ENCODE measurements at regions not wholly inside any gene's neighbourhood (a gene's known extent, or its start where the extent isn't known, plus 50 kb on each side); places are given as distances from the start of the nearest gene placed in this dataset.

DNA sequence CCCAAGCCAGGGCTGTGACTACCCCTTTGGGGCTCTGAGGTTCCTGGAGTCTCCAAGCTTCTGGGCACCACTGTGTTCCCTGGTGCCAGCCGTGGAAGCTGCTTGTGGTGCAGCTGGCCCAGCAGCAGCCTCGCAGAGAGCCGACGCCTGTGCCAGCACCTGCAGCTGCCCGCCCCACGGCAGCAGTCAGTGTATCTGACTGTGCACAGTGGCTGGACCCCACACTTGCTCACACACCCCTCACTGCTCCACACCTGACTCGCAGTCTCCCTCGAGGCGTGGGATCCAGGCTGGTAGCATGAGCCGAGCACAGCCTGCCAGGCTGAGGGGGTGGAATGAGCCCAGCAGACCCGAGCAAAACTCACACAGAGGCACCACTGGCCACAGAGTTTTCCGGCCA lies 325.2 kb downstream of the PCNX1 start:
- Mint-ChIP-seq H3K9me3 (no peaks in the 10 kb centered on the region), H3K36me3 (ENCODE audit: low read depth) (no peaks in the 10 kb centered on the region), H3K4me1 (ENCODE audit: low read depth) (no peaks in the 10 kb centered on the region), H3K27me3 (no peaks in the 10 kb centered on the region), H3K4me3 (no peak overlapping the region), H3K27ac (no peak overlapping the region)
- Histone ChIP-seq H3K4me1 (ENCODE audit: insufficient read depth, low read length) (no peaks in the 10 kb centered on the region), H3K27ac (ENCODE audit: low read depth in 1 of 2, low read length in 2 of 2) (no peak overlapping the region), H3K36me3 (ENCODE audit: insufficient read depth, low read length) (no peaks in the 10 kb centered on the region), H3K9me3 (ENCODE audit: control insufficient read depth in 1 of 2, insufficient read depth in 1 of 2, low read length in 2 of 2) (peaks cover 0 to 4% of the 10 kb centered on the region in 2 experiments), H3K4me3 (ENCODE audit: low read length) (no peak overlapping the region), H3K27me3 (ENCODE audit: control insufficient read depth in 1 of 2, insufficient read depth in 2 of 2, low read length in 2 of 2) (no peaks in the 10 kb centered on the region)
- no peak for DNase-seq
- ChIA-PET CTCF (no interaction called here), POLR2A (no interaction called here)
- intact Hi-C loops (cut with DNase I, micrococcal nuclease), result no loop called here
- TF ChIP-seq, protein P1, sequence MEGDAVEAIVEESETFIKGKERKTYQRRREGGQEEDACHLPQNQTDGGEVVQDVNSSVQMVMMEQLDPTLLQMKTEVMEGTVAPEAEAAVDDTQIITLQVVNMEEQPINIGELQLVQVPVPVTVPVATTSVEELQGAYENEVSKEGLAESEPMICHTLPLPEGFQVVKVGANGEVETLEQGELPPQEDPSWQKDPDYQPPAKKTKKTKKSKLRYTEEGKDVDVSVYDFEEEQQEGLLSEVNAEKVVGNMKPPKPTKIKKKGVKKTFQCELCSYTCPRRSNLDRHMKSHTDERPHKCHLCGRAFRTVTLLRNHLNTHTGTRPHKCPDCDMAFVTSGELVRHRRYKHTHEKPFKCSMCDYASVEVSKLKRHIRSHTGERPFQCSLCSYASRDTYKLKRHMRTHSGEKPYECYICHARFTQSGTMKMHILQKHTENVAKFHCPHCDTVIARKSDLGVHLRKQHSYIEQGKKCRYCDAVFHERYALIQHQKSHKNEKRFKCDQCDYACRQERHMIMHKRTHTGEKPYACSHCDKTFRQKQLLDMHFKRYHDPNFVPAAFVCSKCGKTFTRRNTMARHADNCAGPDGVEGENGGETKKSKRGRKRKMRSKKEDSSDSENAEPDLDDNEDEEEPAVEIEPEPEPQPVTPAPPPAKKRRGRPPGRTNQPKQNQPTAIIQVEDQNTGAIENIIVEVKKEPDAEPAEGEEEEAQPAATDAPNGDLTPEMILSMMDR (IDR thresholded peaks at IDR 0.05), result no peak
- ATAC-seq (ENCODE audit: poor library complexity), result no peak

DNA sequence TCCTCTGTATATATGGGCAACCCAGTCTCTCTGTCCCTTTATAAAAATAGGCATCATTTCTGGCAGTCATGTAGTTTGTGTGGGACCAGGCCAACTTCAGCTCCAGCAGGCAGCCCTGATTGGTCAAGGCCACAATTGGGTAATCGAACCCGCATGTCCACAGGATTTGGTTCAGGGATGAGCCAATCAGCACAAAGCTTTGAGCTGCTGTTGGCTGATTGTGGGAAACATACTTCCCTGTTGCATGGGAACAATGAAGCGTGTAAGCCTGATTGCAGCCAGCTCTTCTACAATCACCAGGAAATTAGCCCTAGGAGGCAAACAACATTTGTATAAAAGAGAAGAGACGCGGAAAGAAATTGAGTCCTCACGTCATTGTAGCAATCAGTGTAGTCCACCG lies 328.6 kb downstream of the PCNX1 start:
- H3K27ac ChIP-seq (ENCODE audit: low read depth in 1 of 2, low read length in 2 of 2), result no peak overlapping the region
- no peaks in the 10 kb centered on the region for H3K36me3 ChIP-seq (ENCODE audit: insufficient read depth, low read length)
- H3K4me1 ChIP-seq (ENCODE audit: insufficient read depth, low read length), result no peaks in the 10 kb centered on the region
- ChIA-PET CTCF (no interaction called here), POLR2A (no interaction called here)
- ATAC-seq (ENCODE audit: poor library complexity), result no peak
- Mint-ChIP-seq H3K4me3 (no peak overlapping the region), H3K36me3 (ENCODE audit: low read depth) (no peaks in the 10 kb centered on the region), H3K9me3 (no peaks in the 10 kb centered on the region), H3K27me3 (no peaks in the 10 kb centered on the region), H3K27ac (no peak overlapping the region), H3K4me1 (ENCODE audit: low read depth) (no peaks in the 10 kb centered on the region)
- no peak for DNase-seq
- H3K9me3 ChIP-seq (ENCODE audit: control insufficient read depth in 1 of 2, insufficient read depth in 1 of 2, low read length in 2 of 2), result peaks cover 0 to 4% of the 10 kb centered on the region in 2 experiments
- no peaks in the 10 kb centered on the region for H3K27me3 ChIP-seq (ENCODE audit: control insufficient read depth in 1 of 2, insufficient read depth in 2 of 2, low read length in 2 of 2)
- intact Hi-C loops (cut with DNase I, micrococcal nuclease), result no loop called here
- H3K4me3 ChIP-seq (ENCODE audit: low read length), result no peak overlapping the region
- TF ChIP-seq, protein P1 (IDR thresholded peaks at IDR 0.05), result no peak

DNA sequence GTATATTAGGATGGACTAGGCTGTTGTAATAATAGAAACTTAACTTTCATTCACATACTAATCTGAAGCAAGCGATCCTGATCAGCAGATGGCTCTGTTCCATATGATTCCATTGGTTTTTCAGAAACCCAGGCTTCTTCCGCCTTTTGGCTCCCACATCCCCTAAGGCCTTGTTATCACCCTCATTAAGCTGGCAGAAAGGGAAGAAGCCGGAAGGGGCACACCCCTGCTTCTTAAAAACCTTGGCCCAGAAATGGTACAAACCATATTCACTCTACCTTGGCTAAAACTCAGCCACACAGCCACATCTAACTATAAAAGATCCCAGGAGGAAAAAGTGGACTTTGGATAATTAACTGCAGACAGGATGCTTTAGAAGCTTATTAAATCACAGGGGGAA lies 329.2 kb downstream of the PCNX1 start:
- no peaks in the 10 kb centered on the region for H3K27me3 Mint-ChIP-seq
- peaks cover 0 to 4% of the 10 kb centered on the region in 2 experiments for H3K9me3 ChIP-seq (ENCODE audit: control insufficient read depth in 1 of 2, insufficient read depth in 1 of 2, low read length in 2 of 2)
- ChIA-PET POLR2A (no interaction called here), CTCF (no interaction called here)
- intact Hi-C loops (cut with DNase I, micrococcal nuclease), result no loop called here
- TF ChIP-seq, protein P1 (IDR thresholded peaks at IDR 0.05), result no peak
- H3K4me3 Mint-ChIP-seq, result no peak overlapping the region
- H3K27ac Mint-ChIP-seq, result no peak overlapping the region
- H3K4me1 ChIP-seq (ENCODE audit: insufficient read depth, low read length), result no peaks in the 10 kb centered on the region
- no peak overlapping the region for H3K4me3 ChIP-seq (ENCODE audit: low read length)
- no peaks in the 10 kb centered on the region for H3K27me3 ChIP-seq (ENCODE audit: control insufficient read depth in 1 of 2, insufficient read depth in 2 of 2, low read length in 2 of 2)
- H3K36me3 ChIP-seq (ENCODE audit: insufficient read depth, low read length), result no peaks in the 10 kb centered on the region
- no peaks in the 10 kb centered on the region for H3K36me3 Mint-ChIP-seq (ENCODE audit: low read depth)
- no peaks in the 10 kb centered on the region for H3K4me1 Mint-ChIP-seq (ENCODE audit: low read depth)
- no peaks in the 10 kb centered on the region for H3K9me3 Mint-ChIP-seq
- H3K27ac ChIP-seq (ENCODE audit: low read depth in 1 of 2, low read length in 2 of 2), result no peak overlapping the region
- DNase-seq (no peak), ATAC-seq (ENCODE audit: poor library complexity) (no peak)
